GM12874 (cell line): ENCODE measurements at regions not wholly inside any gene's neighbourhood (a gene's known extent, or its start where the extent isn't known, plus 50 kb on each side); places are given as distances from the start of the nearest gene placed in this dataset.

Experiments used
- TF ChIP-seq, protein P1 (sequence below): IDR thresholded peaks from 2 replicates; pipeline ENCODE4 v1.5.1; 2011; ENCODE audit warnings: low read depth, mild to moderate bottlenecking, control low read depth, low read length, moderate library complexity; ENCODE audit not compliant: insufficient read depth

DNA sequence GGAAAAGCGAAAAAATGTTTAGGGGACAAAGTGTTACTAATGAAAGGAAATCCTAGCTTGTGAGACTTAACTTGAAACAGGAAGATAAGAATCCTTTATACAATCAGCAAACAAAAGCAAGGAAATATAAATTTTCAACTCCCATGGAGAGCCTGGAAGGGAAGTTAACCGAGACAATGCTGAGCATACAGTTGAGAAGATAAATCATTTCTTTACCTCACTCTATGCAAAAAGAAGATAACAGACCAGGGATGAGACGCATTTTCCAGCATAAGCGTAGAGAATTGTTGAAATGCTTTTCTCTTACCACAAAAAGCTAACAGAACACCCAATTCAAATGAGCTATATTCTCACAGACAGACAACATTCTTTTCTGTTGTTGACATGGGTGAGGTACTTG, 309.6 kb downstream of the CWC27 start:
- TF ChIP-seq, protein P1, sequence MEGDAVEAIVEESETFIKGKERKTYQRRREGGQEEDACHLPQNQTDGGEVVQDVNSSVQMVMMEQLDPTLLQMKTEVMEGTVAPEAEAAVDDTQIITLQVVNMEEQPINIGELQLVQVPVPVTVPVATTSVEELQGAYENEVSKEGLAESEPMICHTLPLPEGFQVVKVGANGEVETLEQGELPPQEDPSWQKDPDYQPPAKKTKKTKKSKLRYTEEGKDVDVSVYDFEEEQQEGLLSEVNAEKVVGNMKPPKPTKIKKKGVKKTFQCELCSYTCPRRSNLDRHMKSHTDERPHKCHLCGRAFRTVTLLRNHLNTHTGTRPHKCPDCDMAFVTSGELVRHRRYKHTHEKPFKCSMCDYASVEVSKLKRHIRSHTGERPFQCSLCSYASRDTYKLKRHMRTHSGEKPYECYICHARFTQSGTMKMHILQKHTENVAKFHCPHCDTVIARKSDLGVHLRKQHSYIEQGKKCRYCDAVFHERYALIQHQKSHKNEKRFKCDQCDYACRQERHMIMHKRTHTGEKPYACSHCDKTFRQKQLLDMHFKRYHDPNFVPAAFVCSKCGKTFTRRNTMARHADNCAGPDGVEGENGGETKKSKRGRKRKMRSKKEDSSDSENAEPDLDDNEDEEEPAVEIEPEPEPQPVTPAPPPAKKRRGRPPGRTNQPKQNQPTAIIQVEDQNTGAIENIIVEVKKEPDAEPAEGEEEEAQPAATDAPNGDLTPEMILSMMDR: no peak

DNA sequence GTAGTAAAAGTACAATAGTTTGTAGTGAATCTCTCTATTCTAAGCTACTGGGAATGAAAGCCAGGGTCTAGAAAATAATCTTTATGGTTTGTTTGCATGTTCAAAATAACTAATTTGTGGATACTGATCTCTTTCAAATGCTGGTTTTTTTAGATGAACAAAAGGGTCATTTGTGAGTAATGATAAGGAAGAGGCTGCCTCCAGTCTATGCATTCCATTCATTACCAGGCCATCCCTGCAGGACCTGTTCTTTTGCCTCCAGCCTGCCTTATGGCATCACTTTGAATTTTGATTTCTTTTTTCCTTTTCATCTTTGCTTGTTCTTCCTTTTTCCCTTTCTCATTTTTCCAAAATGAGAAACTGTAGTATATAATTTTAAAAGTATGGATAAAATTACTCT, 312.3 kb downstream of the CWC27 start:
- TF ChIP-seq, protein P1: no peak

DNA sequence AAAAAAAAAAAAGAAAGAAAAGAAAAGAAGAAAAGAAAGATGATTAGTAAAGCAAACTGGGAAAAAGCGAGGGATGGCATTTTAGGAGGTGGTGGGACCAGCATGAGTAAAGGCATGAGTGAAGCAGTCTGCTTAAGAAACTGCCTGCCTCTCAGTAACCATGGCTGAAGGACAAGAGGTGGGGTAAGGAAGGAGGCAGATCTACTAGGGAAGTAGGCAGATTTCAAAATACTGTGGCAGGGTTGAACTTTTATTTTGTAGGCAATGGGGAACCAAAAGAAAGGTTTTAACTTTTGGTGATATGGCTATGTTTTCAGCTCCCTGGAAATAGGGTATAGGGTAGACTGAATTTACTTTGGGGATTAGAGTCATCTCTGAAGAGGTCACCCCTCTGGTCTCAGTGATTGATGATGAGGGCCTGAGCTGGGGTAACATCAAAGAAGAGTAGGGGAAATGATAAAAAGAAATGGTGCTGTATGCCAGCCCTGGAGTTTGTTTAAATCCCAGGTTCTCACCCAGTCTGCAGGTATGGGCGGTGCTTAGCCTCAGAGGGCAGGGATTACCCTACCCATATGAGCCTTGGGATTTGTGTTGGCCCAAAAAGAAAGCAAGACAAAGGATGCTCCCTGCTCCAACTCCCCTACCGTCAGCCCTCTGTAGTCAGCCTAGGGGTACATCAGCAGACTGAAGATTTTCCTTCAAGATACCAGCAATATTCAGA, 316.2 kb downstream of the CWC27 start:
- TF ChIP-seq, protein P1: no peak

DNA sequence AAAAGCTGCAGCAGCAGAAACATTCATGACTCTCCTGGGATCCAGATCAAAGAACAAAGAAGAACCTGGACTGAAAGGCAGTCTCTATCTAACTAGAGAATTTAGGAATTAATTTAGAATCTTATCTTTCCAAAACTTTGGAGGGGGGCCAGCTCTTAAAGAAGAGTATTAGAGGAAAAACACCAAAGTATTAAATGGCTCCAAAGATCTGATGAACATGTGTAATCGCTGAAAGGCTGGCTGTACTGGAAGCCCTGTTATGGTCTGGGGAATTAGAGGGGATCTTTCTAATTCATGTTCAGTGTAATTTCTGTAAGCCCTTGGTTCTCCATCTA, 316.8 kb downstream of the CWC27 start:
- TF ChIP-seq, protein P1: no peak

DNA sequence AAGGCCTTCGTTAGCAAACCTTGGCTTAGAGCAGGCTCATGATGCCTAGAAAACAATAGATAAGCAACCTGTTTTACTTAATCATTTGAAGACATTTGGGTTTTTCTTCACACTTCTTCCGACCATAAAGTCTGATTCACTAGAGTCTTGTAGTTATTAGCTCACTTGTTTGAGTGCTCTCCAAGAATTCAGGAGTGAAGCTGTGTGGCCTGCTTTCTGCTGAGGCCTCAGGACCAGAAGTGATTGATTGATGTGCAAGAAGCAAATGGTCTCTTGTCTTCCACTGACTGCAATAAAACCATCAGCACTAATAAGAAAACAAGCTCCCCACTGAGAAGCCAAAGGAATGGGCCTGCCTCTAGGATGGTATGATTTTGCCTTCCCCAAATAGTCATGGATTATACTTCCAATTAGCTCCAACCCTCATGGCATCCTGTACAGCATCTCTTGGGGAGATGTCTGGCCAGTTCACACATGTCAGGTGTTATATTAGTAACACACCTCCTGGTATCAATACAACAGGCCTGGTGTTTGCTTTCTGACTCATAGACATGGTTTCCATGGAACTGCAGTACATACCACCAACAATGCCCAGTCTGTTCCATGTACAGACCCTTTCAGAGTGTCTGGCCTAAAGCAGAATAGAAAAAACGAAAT, 317.6 kb downstream of the CWC27 start:
- TF ChIP-seq, protein P1: no peak

DNA sequence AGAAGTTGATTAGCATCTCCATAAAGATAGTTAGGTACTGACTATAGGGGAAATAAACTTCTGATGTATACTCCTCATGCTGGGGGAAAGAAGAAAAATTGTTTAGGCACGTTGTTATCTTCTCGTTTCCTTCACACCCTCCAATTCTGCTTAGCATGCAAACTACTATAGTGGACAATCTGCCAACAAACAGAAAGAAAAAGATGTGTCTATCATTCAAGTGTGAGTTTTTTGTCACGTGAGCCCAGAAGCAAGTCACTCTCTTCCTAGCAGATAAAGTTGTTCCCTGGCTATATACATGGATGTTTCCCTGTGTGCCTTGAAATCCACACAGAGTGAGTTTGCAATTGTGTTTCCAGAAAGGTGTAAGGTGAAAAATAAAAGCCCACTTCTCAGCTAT, 318.4 kb downstream of the CWC27 start:
- TF ChIP-seq, protein P1: no peak

DNA sequence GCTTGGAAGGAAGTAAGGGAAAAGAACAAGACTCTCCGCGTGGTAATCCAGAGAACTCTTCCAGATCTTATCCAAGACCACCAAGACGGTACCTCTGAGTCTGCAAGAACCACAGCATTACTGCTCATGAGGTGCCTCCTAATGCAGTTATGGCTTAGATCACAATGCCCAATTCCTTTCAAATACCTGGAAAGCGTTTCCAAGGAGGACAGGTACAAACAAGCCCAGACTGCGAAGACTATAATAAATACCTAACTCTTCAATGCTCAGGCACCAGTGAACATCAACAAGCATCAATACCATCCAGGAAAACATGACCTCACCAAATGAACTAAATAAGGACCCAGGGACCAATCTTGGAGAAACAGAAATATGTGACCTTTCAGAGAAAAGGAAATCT, 325.5 kb downstream of the CWC27 start:
- TF ChIP-seq, protein P1: no peak
